ENCODE measurements at regions not wholly inside any gene's neighbourhood (a gene's known extent, or its start where the extent isn't known, plus 50 kb on each side); places are given as distances from the start of the nearest gene placed in this dataset.

DNA sequence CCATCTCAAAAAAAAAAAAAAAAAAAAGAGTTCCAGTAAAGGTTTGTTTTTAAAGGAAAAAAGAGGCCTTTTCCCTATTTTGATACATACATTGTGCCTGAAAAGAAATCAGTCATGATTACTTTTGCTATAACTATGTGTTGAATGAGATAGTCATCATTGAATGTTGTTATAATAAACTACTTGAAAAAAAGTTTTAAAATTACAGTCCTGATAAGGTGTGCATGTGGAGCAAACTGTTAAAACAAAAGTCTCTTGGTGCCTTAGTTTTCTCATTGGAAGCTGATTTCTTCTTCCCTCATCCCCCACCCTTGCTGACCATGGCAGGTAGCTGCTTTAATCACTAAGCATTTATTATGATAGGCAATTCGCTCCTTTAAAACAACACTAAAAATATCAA lies 172.3 kb upstream of the TBCA start:
- Histone ChIP-seq H3K9me2 (no peaks in the 10 kb centered on the region), H3K4me1 (ENCODE audit: control insufficient read depth in 1 of 2, insufficient read depth in 2 of 2, low read depth in 1 of 2, low read length in 1 of 2) (peaks cover 0 to 8% of the 10 kb centered on the region in 2 experiments; a peak in 2 of 4 replicates), H3K27me3 (ENCODE audit: insufficient read depth) (peaks cover 8% of the 10 kb centered on the region; the same call in 1 of the 2 replicates), H3K4me2 (no peak overlapping the region), H4K20me1 (ENCODE audit: insufficient read depth) (no peaks in the 10 kb centered on the region), H3K79me2 (ENCODE audit: insufficient read depth) (no peaks in the 10 kb centered on the region), H3K4me3 (ENCODE audit: low read depth in 2 of 2, low read length in 1 of 2) (no peak overlapping the region), H3F3A (replicated peaks; ENCODE audit: insufficient read depth) (no peaks in the 10 kb centered on the region), H3K9me3 (no peaks in the 10 kb centered on the region), H2AFZ (ENCODE audit: low read depth) (no peak overlapping the region), H3K27ac (ENCODE audit: low read depth in 2 of 2, low read length in 1 of 2) (no peak overlapping the region), H3K9ac (no peak overlapping the region), H3K36me3 (replicated peaks in 1 of 2; ENCODE audit: control insufficient read depth in 1 of 2, insufficient read depth in 2 of 2, low read length in 1 of 2) (peaks cover 0 to 4% of the 10 kb centered on the region in 2 experiments)
- CTCF ChIA-PET, result interaction anchor here (0.7 to 1.1 kb wide), 2 partner anchors 22 to 81 kb away, joined by 3 to 4 read pairs; no protein-coding TSS in a partner anchor
- WGBS (ENCODE audit: low lambda C conversion rate), result 58% methylated on average over 1 of the region's 1 CpG
- no peak for DNase-seq
- TF ChIP-seq FOSL2 (IDR thresholded peaks at IDR 0.05; ENCODE audit: borderline replicate concordance, low read depth), result no peak
- TF ChIP-seq POLR2AphosphoS5 (IDR thresholded peaks at IDR 0.05; ENCODE audit: low read depth, low read length), result no peak
- no peak for TF ChIP-seq FOXM1 (IDR thresholded peaks at IDR 0.05; ENCODE audit: low read depth)
- no peak for TF ChIP-seq SIN3A (IDR thresholded peaks at IDR 0.05; ENCODE audit: borderline replicate concordance, low read depth, low read length)
- TF ChIP-seq, protein P1, sequence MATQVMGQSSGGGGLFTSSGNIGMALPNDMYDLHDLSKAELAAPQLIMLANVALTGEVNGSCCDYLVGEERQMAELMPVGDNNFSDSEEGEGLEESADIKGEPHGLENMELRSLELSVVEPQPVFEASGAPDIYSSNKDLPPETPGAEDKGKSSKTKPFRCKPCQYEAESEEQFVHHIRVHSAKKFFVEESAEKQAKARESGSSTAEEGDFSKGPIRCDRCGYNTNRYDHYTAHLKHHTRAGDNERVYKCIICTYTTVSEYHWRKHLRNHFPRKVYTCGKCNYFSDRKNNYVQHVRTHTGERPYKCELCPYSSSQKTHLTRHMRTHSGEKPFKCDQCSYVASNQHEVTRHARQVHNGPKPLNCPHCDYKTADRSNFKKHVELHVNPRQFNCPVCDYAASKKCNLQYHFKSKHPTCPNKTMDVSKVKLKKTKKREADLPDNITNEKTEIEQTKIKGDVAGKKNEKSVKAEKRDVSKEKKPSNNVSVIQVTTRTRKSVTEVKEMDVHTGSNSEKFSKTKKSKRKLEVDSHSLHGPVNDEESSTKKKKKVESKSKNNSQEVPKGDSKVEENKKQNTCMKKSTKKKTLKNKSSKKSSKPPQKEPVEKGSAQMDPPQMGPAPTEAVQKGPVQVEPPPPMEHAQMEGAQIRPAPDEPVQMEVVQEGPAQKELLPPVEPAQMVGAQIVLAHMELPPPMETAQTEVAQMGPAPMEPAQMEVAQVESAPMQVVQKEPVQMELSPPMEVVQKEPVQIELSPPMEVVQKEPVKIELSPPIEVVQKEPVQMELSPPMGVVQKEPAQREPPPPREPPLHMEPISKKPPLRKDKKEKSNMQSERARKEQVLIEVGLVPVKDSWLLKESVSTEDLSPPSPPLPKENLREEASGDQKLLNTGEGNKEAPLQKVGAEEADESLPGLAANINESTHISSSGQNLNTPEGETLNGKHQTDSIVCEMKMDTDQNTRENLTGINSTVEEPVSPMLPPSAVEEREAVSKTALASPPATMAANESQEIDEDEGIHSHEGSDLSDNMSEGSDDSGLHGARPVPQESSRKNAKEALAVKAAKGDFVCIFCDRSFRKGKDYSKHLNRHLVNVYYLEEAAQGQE (IDR thresholded peaks at IDR 0.05; ENCODE audit: low read depth, low read length), result no peak
- TF ChIP-seq CHD2 (IDR thresholded peaks at IDR 0.05; ENCODE audit: low read length, partially characterized antibody), result no peak
- TF ChIP-seq RXRA (IDR thresholded peaks at IDR 0.05; ENCODE audit: borderline replicate concordance, low read depth), result no peak
- TF ChIP-seq YY1 (IDR thresholded peaks at IDR 0.05; ENCODE audit: low read depth), result no peak
- no peak for TF ChIP-seq EP300 (IDR thresholded peaks at IDR 0.05; ENCODE audit: borderline replicate concordance in 1 of 2, low read depth in 1 of 2, low read length in 1 of 2)
- TF ChIP-seq SMC3 (IDR thresholded peaks at IDR 0.05; ENCODE audit: low read depth, low read length), result no peak
- TF ChIP-seq EZH2phosphoT487 (IDR thresholded peaks at IDR 0.05; ENCODE audit: borderline replicate concordance, low read depth), result no peak
- TF ChIP-seq, protein P2, sequence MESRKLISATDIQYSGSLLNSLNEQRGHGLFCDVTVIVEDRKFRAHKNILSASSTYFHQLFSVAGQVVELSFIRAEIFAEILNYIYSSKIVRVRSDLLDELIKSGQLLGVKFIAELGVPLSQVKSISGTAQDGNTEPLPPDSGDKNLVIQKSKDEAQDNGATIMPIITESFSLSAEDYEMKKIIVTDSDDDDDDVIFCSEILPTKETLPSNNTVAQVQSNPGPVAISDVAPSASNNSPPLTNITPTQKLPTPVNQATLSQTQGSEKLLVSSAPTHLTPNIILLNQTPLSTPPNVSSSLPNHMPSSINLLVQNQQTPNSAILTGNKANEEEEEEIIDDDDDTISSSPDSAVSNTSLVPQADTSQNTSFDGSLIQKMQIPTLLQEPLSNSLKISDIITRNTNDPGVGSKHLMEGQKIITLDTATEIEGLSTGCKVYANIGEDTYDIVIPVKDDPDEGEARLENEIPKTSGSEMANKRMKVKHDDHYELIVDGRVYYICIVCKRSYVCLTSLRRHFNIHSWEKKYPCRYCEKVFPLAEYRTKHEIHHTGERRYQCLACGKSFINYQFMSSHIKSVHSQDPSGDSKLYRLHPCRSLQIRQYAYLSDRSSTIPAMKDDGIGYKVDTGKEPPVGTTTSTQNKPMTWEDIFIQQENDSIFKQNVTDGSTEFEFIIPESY (IDR thresholded peaks at IDR 0.05; ENCODE audit: borderline replicate concordance, low read depth), result no peak
- TF ChIP-seq ELF1 (IDR thresholded peaks at IDR 0.05), result no peak
- no peak for TF ChIP-seq TEAD4 (IDR thresholded peaks at IDR 0.05; ENCODE audit: borderline replicate concordance, insufficient read depth)
- POLR2A ChIA-PET, result no interaction called here
